ENCODE measurements at regions not wholly inside any gene's neighbourhood (a gene's known extent, or its start where the extent isn't known, plus 50 kb on each side); places are given as distances from the start of the nearest gene placed in this dataset.

- DNase-seq, result peak; percentile 79
These were observed 82.6 kb upstream of the FUT8 start for GRCh38 chr14:65329911-65330310.

DNA sequence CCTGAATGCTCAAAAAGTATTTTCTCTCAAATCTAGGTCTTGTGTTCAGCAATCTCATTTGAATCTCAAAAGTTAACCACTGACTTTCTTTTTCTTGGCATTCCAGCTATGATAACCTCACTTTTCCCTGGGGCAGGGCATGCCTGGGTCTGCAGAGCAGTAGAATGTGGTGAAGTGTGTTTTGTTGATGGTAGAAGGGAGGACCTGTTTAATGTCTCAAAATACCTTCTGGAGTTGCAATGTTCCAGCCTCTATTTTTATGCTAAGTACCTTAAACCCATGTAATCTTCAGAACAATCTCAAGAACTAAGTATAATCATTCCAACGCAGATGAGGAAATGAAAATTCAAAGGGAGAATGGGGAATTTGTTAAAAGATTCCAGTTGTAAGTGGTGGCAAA, 82.1 kb upstream of the FUT8 start:
- DNase-seq, result no peak

GRCh38 chr14:65331652-65332051, 80.9 kb upstream of the FUT8 start:
- no peak for DNase-seq

DNA sequence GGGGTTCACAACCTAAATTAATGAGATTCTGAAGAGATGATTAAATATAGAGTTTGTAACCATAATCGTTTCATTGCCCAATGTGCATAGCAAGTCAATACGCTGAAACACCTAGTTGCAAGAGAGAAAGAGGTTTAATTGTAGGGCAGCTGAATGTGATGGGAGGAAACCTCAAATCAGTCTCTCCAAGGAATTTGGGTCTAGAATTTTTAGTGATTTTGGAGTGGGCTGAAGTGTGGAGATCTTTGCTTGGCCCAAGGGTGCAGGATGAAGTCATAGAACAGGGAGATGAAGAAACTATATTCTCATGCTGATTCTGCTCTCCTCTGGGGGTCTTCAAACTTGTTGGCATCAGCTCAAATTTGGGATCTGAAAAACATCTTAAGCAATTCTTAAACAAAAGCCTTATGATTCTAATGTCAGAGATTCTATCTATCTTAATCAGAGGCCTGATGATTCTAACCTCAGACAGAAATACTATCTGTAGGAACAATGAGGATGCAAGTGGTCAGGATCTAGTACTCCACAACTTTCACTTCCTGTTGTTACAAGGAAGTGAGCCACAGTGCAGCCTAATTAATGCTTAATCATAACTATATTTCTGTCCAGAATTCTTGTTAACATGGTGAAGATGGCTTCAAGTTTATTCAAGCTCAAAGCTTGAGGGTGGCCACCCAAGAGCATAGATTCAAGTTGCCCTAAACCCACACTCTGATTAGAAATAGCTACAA, 80.2 kb upstream of the FUT8 start:
- no peak for DNase-seq

DNA sequence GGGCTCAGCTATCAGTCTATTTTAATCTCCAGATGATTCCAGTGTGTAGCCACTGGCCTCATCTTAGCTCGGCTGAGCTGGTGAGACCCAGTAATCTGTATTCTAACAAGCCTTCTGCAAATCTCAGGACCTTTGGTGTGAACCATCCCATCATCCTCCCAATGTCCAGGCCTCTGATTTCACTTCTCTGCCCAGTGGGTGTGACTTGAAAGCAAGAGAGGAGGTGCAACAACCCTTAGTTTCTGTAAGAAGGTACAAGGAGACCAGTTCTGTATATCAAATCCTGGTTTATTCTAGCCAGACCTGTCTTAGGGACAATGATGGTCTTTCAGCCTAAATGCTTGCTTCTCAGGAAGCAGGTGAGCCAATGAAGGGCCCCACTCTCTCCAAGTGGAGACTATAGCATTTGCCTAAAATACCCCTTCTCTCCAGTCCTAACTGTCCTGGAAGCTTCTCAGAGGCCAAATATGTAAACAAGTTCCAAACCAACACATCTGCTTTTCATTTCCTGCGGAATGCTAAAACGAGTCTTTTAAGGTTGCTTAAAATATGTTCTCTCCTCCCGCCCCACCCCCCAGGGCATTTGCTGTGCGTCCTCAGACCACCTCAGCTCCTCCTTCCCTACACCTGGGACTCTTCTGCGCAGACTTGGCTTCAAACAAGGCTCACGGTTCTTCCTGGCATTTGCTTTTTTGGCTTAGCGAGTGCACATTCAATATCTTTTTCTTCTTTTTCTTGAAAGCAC, 78.4 kb upstream of the FUT8 start:
- DNase-seq, result no peak

GRCh38 chr14:65334765-65335410, 77.6 kb upstream of the FUT8 start:
- DNase-seq, result peak; percentile 53

- DNase-seq, result no peak
These were observed 77.1 kb upstream of the FUT8 start for GRCh38 chr14:65335411-65335947.

- DNase-seq, result peak; percentile 22
These were observed 76.3 kb upstream of the FUT8 start for GRCh38 chr14:65336191-65336591.

DNA sequence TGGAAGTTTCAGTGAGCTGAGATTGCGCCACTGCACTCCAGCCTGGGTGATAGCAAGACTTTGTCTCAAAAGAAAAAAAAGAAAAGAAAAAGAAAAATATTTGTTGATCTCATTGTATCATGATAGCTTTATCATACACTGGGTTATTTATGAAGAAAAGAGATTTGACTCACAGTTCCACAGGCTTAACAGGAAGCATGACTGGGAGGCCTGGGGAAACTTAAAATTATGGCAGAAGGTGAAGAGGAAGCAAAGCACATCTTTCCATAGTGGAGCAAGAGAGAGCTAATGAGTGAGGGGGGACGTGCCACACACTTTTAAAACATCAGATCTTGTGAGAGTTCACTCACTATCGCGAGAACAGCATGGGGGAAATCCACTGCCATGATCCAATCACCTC, 72.7 kb upstream of the FUT8 start:
- no peak for DNase-seq

- DNase-seq, result no peak
These were observed 68.5 kb upstream of the FUT8 start for GRCh38 chr14:65344011-65344410.

DNA sequence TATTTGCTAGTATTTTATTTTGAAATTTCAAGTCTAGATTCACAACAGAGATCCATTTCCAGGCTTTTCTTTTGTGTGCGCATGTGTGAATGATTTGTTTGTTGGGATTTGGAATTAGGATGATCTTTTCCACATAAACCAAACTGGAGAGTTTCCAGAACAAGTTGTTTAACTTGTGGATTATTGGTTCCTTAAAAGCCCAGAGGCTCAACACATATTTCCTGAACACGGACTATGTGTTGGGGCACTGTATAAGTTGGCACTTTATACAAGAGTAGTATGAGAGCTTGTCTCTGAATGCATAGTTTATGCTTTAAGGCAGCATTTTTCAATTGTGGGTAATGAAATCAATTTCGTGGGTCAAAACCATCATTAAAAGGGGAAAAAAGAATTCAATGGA, 67.3 kb upstream of the FUT8 start:
- no peak for DNase-seq

DNA sequence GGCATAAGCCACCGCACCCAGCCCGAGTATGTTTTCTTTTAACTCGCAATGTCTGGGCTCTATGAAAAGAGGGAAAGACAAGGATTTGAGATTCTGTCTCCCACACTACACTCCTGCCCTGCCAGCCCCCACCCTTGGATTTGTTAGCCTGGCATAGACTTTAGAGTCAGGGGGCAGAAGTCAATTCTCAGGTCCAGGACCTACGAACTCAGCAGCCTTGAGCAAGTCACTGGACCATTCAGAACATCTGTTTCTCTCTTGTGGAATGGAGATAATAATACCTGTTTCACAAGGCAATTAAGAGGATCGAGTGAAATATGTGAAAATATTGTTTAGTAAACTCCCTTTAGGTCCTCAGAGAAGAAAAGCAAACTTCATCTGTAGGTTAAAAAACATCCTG, 66.1 kb upstream of the FUT8 start:
- DNase-seq, result no peak

GRCh38 chr14:65346895-65347294, 65.6 kb upstream of the FUT8 start:
- DNase-seq, result no peak

DNA sequence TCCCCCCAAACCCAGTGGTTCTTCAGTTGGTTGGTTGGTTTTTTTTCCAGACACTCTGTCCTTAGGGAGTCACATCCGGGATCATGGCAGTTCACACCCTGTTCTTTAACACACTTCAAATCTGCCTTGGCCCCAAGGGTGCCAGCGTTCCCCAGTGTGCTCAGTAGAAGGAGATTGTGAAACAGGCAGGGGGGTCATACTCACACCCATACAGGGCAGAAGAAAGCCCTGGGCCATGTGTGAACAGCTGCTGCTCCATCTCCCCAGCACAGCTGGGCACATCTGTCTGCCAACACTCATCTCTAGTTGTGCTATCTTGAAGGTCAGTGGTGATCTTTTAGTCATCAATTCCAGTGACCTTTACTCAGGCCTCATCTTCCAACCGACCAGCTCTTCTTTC, 64.4 kb upstream of the FUT8 start:
- no peak for DNase-seq

DNA sequence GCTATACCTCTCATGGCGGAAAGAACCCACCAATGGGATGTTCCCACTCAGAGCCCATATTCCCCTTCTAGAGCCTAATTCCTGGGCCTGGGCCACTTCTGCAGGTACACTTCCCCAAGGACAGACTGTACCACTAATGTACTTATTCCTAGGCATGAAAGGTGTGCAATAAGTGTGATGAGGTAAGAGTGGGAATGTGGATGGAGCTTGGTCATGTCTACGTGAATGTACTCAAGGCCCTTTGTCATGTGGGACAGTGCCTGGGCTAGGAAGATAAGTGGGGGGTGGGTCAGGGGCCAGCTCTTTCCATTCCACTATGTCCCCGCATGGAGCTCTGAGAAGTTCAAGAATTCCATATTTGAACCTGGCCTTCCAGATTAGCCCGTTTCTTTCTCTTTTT, 63.4 kb upstream of the FUT8 start:
- DNase-seq, result no peak

DNA sequence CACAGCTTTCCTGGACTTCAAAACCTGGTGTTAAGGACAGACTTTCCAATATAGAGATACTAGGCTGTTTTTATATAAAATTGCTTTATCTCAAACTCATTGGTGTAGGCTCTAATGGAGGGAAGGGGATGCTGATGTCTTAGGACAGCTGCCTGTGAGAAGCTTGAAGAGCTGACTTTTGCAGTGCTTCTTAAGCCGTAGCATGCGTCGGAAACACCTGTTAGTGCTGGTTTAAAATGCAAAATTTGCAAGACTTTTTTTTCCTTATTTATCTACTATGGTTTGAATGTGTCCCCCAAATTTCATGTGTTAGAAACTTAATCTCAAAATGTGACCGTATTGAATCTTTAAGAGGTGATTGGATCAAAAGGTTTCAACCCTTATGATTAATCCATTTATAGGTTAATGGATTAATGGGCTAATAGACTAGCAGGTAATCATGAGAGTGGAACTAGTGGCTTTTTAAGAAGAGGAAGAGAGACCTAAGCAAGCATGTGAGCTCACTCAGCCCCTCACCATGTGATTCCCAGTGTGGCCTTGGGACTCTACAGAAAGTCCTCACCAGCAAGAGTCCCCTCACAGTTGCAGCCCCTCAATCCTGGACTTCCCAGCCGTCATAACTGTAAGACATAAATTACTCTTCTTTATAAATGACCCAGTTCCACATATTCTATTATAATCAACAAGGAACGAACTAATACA, 60.9 kb upstream of the FUT8 start:
- no peak for DNase-seq

- DNase-seq, result no peak
These were observed 59.5 kb upstream of the FUT8 start for GRCh38 chr14:65352964-65353530.

GRCh38 chr14:65354131-65354530, 58.4 kb upstream of the FUT8 start:
- DNase-seq, result no peak

DNA sequence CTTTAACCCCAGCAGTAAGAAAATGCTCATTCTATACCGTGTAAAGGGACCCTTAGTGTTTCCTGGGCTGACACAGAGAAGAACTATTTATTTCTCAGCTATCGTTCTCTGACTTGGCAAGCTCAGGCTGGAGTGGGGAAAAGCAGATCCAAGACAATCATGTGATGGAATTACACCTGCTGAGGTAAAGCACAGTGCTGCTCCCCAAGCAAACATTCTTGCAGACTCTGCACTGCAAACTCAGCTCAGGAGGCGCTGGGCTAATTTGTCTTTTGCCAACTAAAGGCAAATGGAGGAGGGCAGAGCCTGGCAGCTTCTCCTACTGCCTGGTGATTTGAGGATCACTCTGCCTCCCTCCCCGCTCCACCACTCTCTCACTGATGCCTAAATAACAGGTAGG, 57.8 kb upstream of the FUT8 start:
- DNase-seq, result no peak

DNA sequence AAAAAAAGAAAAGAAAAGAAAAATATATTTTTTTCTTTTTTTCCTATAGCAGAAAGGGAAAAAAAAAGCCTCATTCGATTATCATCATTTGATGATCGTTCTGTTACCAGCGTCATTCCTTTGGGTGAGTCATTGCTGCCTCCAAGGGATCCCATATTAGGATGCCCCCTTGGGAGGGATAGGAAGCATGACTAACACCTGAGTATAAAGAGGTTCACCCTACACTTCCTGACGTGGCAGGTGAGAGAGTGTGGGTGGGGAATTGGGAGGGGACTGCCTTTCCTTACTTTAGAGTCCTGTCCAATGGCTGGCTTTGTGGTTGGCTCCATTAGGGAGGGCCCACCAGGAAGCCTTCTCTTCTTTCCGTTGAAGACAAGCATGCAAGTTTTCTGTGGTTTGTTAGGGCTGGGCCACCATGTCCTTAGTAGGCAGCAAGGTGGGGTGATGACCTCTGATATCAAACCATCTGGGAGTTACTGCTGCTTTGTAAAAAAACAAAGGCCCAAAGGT, 56.1 kb upstream of the FUT8 start:
- DNase-seq, result peak; percentile 25

DNA sequence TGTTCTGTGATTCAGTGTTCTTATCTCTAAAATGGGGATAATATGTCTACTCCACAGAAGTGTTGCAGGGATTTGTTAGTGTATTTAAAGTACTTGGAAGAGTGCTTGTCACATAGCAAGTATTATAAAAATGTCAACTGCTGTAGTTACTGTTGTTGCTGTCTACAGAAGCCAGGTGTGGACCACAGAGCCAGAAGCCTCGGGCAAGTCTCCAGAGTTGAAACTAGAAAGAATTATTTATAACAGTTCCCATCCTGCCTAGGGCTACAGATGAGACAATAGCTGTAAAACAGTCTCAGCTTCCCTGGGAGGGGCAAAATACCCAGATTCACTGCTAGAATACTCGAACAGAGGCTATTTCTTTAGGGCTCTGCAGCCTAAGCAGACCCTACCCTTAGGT, 55.4 kb upstream of the FUT8 start:
- no peak for DNase-seq

GRCh38 chr14:65357689-65358088, 54.8 kb upstream of the FUT8 start:
- no peak for DNase-seq

- DNase-seq, result peak; percentile 21
These were observed 53.0 kb upstream of the FUT8 start for GRCh38 chr14:65359503-65359902.

Measured in hematopoietic multipotent progenitor cell treated with erythropoietin and hydrocortisone succinate and interleukin-3 and kit ligand, for 8 days (in vitro differentiated cells).